PC-3 (cell line): ENCODE measurements at regions not wholly inside any gene's neighbourhood (a gene's known extent, or its start where the extent isn't known, plus 50 kb on each side); places are given as distances from the start of the nearest gene placed in this dataset.

Experiments used
- ATAC-seq: fragments of 200-7000 bp; cut with Tn5 transposase; 2 replicates; pipeline ENCODE4 v1.9.1; 2020; ENCODE audit warnings: mild to moderate bottlenecking, moderate library complexity
- BruUV-seq: library from RNA; stranded (reverse); fragments of 400-500 nt; replicated peaks from 2 replicates; lab custom pipeline; 2021; lab: Mats Ljungman, UMichigan
- CTCF ChIA-PET: fragments of 300-600 bp; sonication (Branson Sonifier 250); formaldehyde crosslinking; loops from one replicate; lab custom pipeline; 2022; ENCODE audit warnings: antibody characterized with exemption; lab: Charles Lee
- POLR2A ChIA-PET: fragments of 300-600 bp; sonication (Branson Sonifier 250); formaldehyde crosslinking; loops from one replicate; lab custom pipeline; 2022; ENCODE audit warnings: antibody characterized with exemption; ENCODE audit not compliant: unreplicated experiment; lab: Charles Lee
- DNase-seq: peaks from one replicate; pipeline ENCODE4 v3.0.0-alpha.2; 2015
- H2AFZ ChIP-seq: fragments of 300-600 bp; sonication (generic); 2 replicates; pipeline ENCODE4 v1.6.0; 2016; ENCODE audit warnings: antibody characterized with exemption, low read length
- H3F3A ChIP-seq: fragments of 300-600 bp; sonication (generic); one replicate; pipeline ENCODE4 v1.6.0; 2017; ENCODE audit warnings: antibody characterized with exemption, low read length, control low read depth, mild to moderate bottlenecking; ENCODE audit not compliant: unreplicated experiment
- H3K27ac ChIP-seq: fragments of 300-600 bp; sonication (generic); 2 replicates; pipeline ENCODE4 v1.5.1; 2016; ENCODE audit warnings: mild to moderate bottlenecking, low read length
- H3K27me3 ChIP-seq: fragments of 300-600 bp; sonication (generic); 2 replicates; pipeline ENCODE4 v1.6.1; 2016; ENCODE audit warnings: low read length, mixed read lengths
- H3K36me3 ChIP-seq: fragments of 300-600 bp; sonication (generic); 2 replicates; pipeline ENCODE4 v1.6.1; 2016; ENCODE audit warnings: low read depth, mixed run types, low read length, mixed read lengths
- H3K4me1 ChIP-seq: fragments of 300-600 bp; sonication (generic); 2 replicates; pipeline ENCODE4 v1.5.1; 2016; ENCODE audit warnings: low read length; ENCODE audit not compliant: insufficient read depth
- H3K4me2 ChIP-seq: fragments of 300-600 bp; sonication (generic); 2 replicates; pipeline ENCODE4 v1.6.0; 2016; ENCODE audit warnings: low read length
- H3K4me3 ChIP-seq: fragments of 300-600 bp; sonication (generic); 2 replicates; pipeline ENCODE4 v1.5.1; 2016; ENCODE audit warnings: mild to moderate bottlenecking, low read length, mixed read lengths
- H3K79me2 ChIP-seq: fragments of 300-600 bp; sonication (generic); 2 replicates; pipeline ENCODE4 v1.6.1; 2017; ENCODE audit warnings: low read length, mixed read lengths
- H3K9ac ChIP-seq: fragments of 300-600 bp; sonication (generic); 2 replicates; pipeline ENCODE4 v1.6.0; 2016; ENCODE audit warnings: mild to moderate bottlenecking, low read length
- H3K9me2 ChIP-seq: fragments of 300-600 bp; sonication (generic); replicated peaks from 2 replicates; pipeline ENCODE4 v1.6.1; 2016; ENCODE audit warnings: mixed run types, low read length, mixed read lengths
- H3K9me3 ChIP-seq: fragments of 300-600 bp; sonication (generic); 2 replicates; pipeline ENCODE4 v1.6.1; 2016; ENCODE audit warnings: low read length, mixed read lengths
- H4K20me1 ChIP-seq: fragments of 300-600 bp; sonication (generic); 2 replicates; pipeline ENCODE4 v1.6.1; 2016; ENCODE audit warnings: low read length, mixed read lengths
- CTCF ChIP-seq: fragments of 300-600 bp; sonication (generic); conservative IDR thresholded peaks from 2 replicates; pipeline ENCODE4 v1.5.1; 2017; ENCODE audit warnings: antibody characterized with exemption, low read depth, mild to moderate bottlenecking, low read length
- EZH2 ChIP-seq: fragments of 300-600 bp; sonication (generic); IDR thresholded peaks from one replicate; pipeline ENCODE4 v1.6.1; 2017; ENCODE audit warnings: antibody characterized with exemption, mild to moderate bottlenecking, low read length; ENCODE audit not compliant: unreplicated experiment
- EZH2phosphoT487 ChIP-seq: fragments of 300-600 bp; sonication (generic); IDR thresholded peaks from 2 replicates; pipeline ENCODE4 v1.6.1; 2018; ENCODE audit warnings: mild to moderate bottlenecking, antibody characterized with exemption, low read length, borderline replicate concordance
- intact Hi-C: fragments of 100-400 bp; cut with micrococcal nuclease; formaldehyde crosslinking; loops from 2 replicates; pipeline ENCODE4 v1.9.0; 2023

- intact Hi-C loops = no loop called here
- no peak overlapping the region for H3K4me2 ChIP-seq
- H4K20me1 ChIP-seq = no peaks in the 10 kb centered on the region
- no peaks in the 10 kb centered on the region for H3K9me3 ChIP-seq
- ChIA-PET CTCF (no interaction called here), POLR2A (no interaction called here)
- no peaks in the 10 kb centered on the region for H3K79me2 ChIP-seq
- no peaks in the 10 kb centered on the region for H3F3A ChIP-seq
- no peak overlapping the region for H3K4me3 ChIP-seq
- H3K36me3 ChIP-seq = no peaks in the 10 kb centered on the region
- H3K27ac ChIP-seq = no peak overlapping the region
- no peak overlapping the region for H2AFZ ChIP-seq
- no peak for ATAC-seq
- TF ChIP-seq CTCF (no peak), EZH2phosphoT487 (no peak), EZH2 (no peak)
- no peak overlapping the region for H3K9ac ChIP-seq
- 0 out of 2 replicates have a peak, but pooled peaks cover 5% of the 10 kb centered on the region for H3K27me3 ChIP-seq
- DNase-seq = no peak
- H3K9me2 ChIP-seq = no peaks in the 10 kb centered on the region
- BruUV-seq = no TSS peak
- H3K4me1 ChIP-seq = no peaks in the 10 kb centered on the region
Observed at GRCh38 chr2:59217360-59217759, 976.2 kb upstream of the FANCL start.

GRCh38 chr2:59206361-59206760 is 965.2 kb upstream of the FANCL start:
- Histone ChIP-seq H3K79me2 (no peaks in the 10 kb centered on the region), H3K9me3 (no peaks in the 10 kb centered on the region), H3K4me1 (no peaks in the 10 kb centered on the region), H3K4me2 (no peak overlapping the region), H2AFZ (no peak overlapping the region), H4K20me1 (no peaks in the 10 kb centered on the region), H3K27ac (no peak overlapping the region), H3K36me3 (no peaks in the 10 kb centered on the region), H3K9me2 (no peaks in the 10 kb centered on the region), H3K27me3 (no peaks in the 10 kb centered on the region), H3K4me3 (no peak overlapping the region), H3K9ac (no peak overlapping the region), H3F3A (no peaks in the 10 kb centered on the region)
- BruUV-seq = no TSS peak
- ChIA-PET CTCF (no interaction called here), POLR2A (no interaction called here)
- intact Hi-C loops = no loop called here
- ATAC-seq (no peak), DNase-seq (no peak)
- no peak for TF ChIP-seq EZH2phosphoT487
- TF ChIP-seq CTCF = no peak
- TF ChIP-seq EZH2 = no peak

GRCh38 chr2:59204040-59204439 is 962.9 kb upstream of the FANCL start:
- intact Hi-C loops = no loop called here
- POLR2A ChIA-PET = no interaction called here
- no peaks in the 10 kb centered on the region for H3K9me2 ChIP-seq
- no peak overlapping the region for H3K27ac ChIP-seq
- DNase-seq (no peak), ATAC-seq (no peak)
- no peak overlapping the region for H2AFZ ChIP-seq
- no peaks in the 10 kb centered on the region for H3K27me3 ChIP-seq
- CTCF ChIA-PET = no interaction called here
- BruUV-seq = no TSS peak
- no peak overlapping the region for H3K4me3 ChIP-seq
- H3K36me3 ChIP-seq = no peaks in the 10 kb centered on the region
- no peaks in the 10 kb centered on the region for H3K4me1 ChIP-seq
- H3K4me2 ChIP-seq = no peak overlapping the region
- no peaks in the 10 kb centered on the region for H3K79me2 ChIP-seq
- no peaks in the 10 kb centered on the region for H4K20me1 ChIP-seq
- H3K9me3 ChIP-seq = no peaks in the 10 kb centered on the region
- no peaks in the 10 kb centered on the region for H3F3A ChIP-seq
- no peak for TF ChIP-seq EZH2
- no peak for TF ChIP-seq EZH2phosphoT487
- no peak for TF ChIP-seq CTCF
- no peak overlapping the region for H3K9ac ChIP-seq
